Fibroblast of lung (primary cell): ENCODE measurements at regions not wholly inside any gene's neighbourhood (a gene's known extent, or its start where the extent isn't known, plus 50 kb on each side); places are given as distances from the start of the nearest gene placed in this dataset.

Experiments used
- DNase-seq, 2 donors: peaks; one replicate each; pipeline versions ENCODE4 v3.0.0 to v3.0.0-alpha.2; 2010; ENCODE audit warnings: low read depth in 2 of 2
- H2AFZ ChIP-seq: 2 replicates; pipeline ENCODE4 v1.5.1; 2012; ENCODE audit warnings: low read length, control low read depth, inconsistent platforms
- H3K27ac ChIP-seq: 2 replicates; pipeline ENCODE4 v1.5.1; 2011; ENCODE audit warnings: low read length, control low read depth; ENCODE audit not compliant: insufficient read depth
- H3K27me3 ChIP-seq: 2 replicates; pipeline ENCODE4 v1.5.1; 2011; ENCODE audit warnings: mild to moderate bottlenecking, low read length; ENCODE audit not compliant: control insufficient read depth, insufficient read depth
- H3K36me3 ChIP-seq: 2 replicates; pipeline ENCODE4 v1.5.1; 2011; ENCODE audit warnings: low read length; ENCODE audit not compliant: control insufficient read depth, insufficient read depth
- H3K4me1 ChIP-seq: 2 replicates; pipeline ENCODE4 v1.5.1; 2011; ENCODE audit warnings: low read length; ENCODE audit not compliant: control insufficient read depth, insufficient read depth; ENCODE audit errors: extremely low read depth
- H3K4me2 ChIP-seq: 2 replicates; pipeline ENCODE4 v1.5.1; 2011; ENCODE audit warnings: low read length, control low read depth; ENCODE audit not compliant: insufficient read depth; ENCODE audit errors: extremely low read depth
- H3K4me3 ChIP-seq, 4 experiments: fragments of 200-600 bp in 1 of 4; sonication (generic) in 1 of 4; replicated peaks in 1 of 4; 2 replicates each; pipeline ENCODE4 v1.5.1; 2011 to 2016; ENCODE audit warnings: low read length in 4 of 4, low read depth in 3 of 4, mild to moderate bottlenecking in 3 of 4, control low read depth in 2 of 4, inconsistent platforms in 1 of 4, mixed read lengths in 1 of 4; ENCODE audit not compliant: insufficient read depth in 1 of 4; ENCODE audit errors: control extremely low read depth in 1 of 4
- H3K79me2 ChIP-seq: 2 replicates; pipeline ENCODE4 v1.5.1; 2012; ENCODE audit warnings: mild to moderate bottlenecking, low read length, inconsistent platforms; ENCODE audit not compliant: control insufficient read depth, insufficient read depth
- H3K9ac ChIP-seq: 2 replicates; pipeline ENCODE4 v1.5.1; 2011; ENCODE audit warnings: mild to moderate bottlenecking, low read length, control low read depth; ENCODE audit not compliant: insufficient read depth
- H3K9me3 ChIP-seq: 2 replicates; pipeline ENCODE4 v1.5.1; 2012; ENCODE audit warnings: low read depth, low read length; ENCODE audit not compliant: control insufficient read depth, insufficient read depth
- H4K20me1 ChIP-seq: 2 replicates; pipeline ENCODE4 v1.5.1; 2011; ENCODE audit warnings: low read length; ENCODE audit not compliant: control insufficient read depth, insufficient read depth; ENCODE audit errors: extremely low read depth
- EZH2 ChIP-seq: IDR thresholded peaks from 2 replicates; pipeline ENCODE4 v1.5.1; 2012; ENCODE audit warnings: low read length, control low read depth, mild to moderate bottlenecking; ENCODE audit errors: missing control alignments
- TF ChIP-seq, protein P1 (sequence below), 2 donors: IDR thresholded peaks in 1 of 2; conservative IDR thresholded peaks in 1 of 2; 1 replicate in 1 of 2; 2 replicates in 1 of 2; pipeline ENCODE4 v1.5.1; 2011 to 2012; ENCODE audit warnings: low read length in 2 of 2, control low read depth in 1 of 2, inconsistent platforms in 1 of 2, low read depth in 1 of 2, mild to moderate bottlenecking in 1 of 2

DNA sequence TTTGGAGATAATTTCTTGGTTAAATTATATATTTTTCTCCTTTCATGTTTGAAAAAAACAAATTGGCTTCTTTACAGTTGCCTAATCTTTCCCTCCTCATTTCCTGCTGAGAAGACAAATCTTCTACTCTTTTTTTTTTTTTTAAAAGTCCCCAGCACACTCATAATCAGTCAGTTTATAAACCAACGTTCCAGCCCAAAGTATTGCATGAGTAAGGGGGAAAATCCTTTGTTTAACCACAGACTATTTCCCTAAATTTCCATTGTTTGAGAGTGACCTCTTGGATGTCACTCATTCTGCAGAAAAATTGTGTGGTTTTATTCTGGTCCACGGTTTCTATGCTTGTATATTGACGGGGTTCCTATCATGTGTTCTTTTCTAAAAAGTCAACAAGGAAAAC, 55.1 kb upstream of the TLR4 start:
- TF ChIP-seq, protein P1, sequence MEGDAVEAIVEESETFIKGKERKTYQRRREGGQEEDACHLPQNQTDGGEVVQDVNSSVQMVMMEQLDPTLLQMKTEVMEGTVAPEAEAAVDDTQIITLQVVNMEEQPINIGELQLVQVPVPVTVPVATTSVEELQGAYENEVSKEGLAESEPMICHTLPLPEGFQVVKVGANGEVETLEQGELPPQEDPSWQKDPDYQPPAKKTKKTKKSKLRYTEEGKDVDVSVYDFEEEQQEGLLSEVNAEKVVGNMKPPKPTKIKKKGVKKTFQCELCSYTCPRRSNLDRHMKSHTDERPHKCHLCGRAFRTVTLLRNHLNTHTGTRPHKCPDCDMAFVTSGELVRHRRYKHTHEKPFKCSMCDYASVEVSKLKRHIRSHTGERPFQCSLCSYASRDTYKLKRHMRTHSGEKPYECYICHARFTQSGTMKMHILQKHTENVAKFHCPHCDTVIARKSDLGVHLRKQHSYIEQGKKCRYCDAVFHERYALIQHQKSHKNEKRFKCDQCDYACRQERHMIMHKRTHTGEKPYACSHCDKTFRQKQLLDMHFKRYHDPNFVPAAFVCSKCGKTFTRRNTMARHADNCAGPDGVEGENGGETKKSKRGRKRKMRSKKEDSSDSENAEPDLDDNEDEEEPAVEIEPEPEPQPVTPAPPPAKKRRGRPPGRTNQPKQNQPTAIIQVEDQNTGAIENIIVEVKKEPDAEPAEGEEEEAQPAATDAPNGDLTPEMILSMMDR (conservative IDR thresholded peaks at IDR 0.05 in 1 of 2, IDR thresholded peaks at IDR 0.05 in 1 of 2; ENCODE audit: low read depth in 1 of 2, low read length in 2 of 2): no peak
- no peak for TF ChIP-seq EZH2
- no peak overlapping the region for H3K4me2 ChIP-seq

DNA sequence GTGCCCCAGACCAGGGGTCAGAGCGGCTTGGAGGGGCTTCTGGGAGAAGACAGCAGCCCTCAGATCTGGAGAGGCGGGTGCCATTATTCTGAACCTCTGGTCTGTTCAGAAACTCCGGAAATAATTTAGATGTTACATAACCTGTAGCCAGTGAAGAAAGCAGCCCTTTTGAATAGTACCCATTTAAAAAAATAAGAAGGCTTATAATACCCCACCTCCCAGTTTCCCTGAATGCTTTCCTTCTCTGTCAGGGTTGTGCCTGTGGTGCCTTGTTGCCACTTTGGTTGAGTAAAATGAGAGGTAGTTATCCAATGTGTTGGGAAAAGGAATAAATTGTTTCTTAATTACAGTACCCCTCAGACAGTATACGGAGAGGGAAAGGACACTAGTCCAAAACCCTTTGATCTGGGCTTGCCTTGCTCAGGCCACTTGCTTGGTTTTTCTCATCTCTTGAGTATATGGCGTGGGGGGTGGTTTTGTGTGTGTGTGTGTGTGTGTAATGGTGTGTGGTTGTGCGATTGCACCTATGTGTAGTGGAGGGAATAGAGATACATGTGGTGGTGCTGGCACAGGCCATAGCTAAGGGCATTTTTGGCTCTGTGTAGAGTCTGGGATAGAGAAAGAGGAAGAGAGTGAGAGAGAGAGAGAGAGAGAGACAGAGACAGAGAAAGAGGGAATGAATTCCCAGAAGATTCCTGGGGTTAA, 59.1 kb upstream of the TLR4 start:
- Histone ChIP-seq H3K79me2 (no peaks in the 10 kb centered on the region), H3K36me3 (no peaks in the 10 kb centered on the region), H3K9ac (no peak overlapping the region), H3K9me3 (no peaks in the 10 kb centered on the region), H3K27me3 (no peaks in the 10 kb centered on the region), H3K4me2 (no peak overlapping the region), H4K20me1 (no peaks in the 10 kb centered on the region), H3K4me3 (no peak overlapping the region), H3K4me1 (no peaks in the 10 kb centered on the region), H3K27ac (no peak overlapping the region), H2AFZ (no peak overlapping the region)
- no peak for TF ChIP-seq EZH2
- TF ChIP-seq, protein P1 (conservative IDR thresholded peaks at IDR 0.05 in 1 of 2, IDR thresholded peaks at IDR 0.05 in 1 of 2; ENCODE audit: low read depth in 1 of 2, low read length in 2 of 2): no peak
- DNase-seq: no peak

More for the DNA sequence above, 55.1 kb upstream of the TLR4 start:
- Histone ChIP-seq H3K27ac (no peak overlapping the region), H3K9ac (no peak overlapping the region), H4K20me1 (no peaks in the 10 kb centered on the region), H3K4me3 (no peak overlapping the region), H3K4me1 (no peaks in the 10 kb centered on the region), H3K27me3 (no peaks in the 10 kb centered on the region), H3K36me3 (no peaks in the 10 kb centered on the region), H3K9me3 (no peaks in the 10 kb centered on the region), H2AFZ (no peak overlapping the region), H3K79me2 (no peaks in the 10 kb centered on the region)
- DNase-seq: peak in 1 of 2 donors; percentile 48

DNA sequence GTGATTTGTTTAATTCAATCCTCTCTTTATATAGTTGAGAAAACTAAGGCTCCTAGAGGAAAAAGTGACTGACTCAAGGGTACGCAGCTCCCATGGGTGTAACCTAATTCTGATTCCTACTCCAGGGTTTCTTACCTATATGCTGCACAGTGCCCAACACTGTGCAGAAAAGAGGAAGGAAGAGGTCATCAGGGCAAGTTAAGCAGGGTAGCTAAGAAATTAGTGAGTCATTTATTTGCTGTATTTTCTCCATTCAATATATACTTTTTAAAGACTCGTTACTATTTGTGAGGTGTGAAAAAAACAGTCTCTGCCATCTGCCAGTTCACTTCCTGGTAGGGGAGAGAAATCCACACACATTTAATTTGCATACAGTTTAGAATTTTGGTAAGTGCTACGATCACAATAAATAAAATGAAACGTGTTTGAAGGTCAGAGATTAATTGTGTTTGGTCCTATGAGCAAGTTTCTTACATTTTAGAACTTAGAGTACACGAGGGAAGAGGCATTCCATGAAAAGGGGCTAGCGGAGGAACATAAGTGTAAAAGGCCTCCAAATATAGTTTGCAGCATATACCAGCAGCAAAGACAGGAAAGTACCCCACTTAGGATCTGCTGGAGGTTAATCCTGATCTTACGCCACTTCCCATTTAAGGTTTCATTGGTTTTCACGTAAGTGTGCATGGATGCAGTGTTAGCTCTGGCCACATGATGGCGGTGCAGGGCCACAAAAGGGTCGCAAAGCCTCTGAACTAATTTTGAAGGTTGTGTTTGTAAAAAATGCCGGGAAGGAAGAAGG, 59.9 kb upstream of the TLR4 start:
- Histone ChIP-seq H3K4me2 (no peak overlapping the region), H3K4me3 (peak overlapping the region in 1 of 4 experiments; percentile 11), H2AFZ (no peak overlapping the region), H3K4me1 (no peaks in the 10 kb centered on the region), H3K27me3 (no peaks in the 10 kb centered on the region), H3K79me2 (no peaks in the 10 kb centered on the region), H3K9me3 (no peaks in the 10 kb centered on the region), H3K36me3 (no peaks in the 10 kb centered on the region), H3K27ac (no peak overlapping the region), H3K9ac (no peak overlapping the region), H4K20me1 (no peaks in the 10 kb centered on the region)
- DNase-seq: peak; percentile 45 to 54
- TF ChIP-seq, protein P1 (conservative IDR thresholded peaks at IDR 0.05 in 1 of 2, IDR thresholded peaks at IDR 0.05 in 1 of 2; ENCODE audit: low read depth in 1 of 2, low read length in 2 of 2): peak; percentile 91 to 99
- TF ChIP-seq EZH2: no peak
